HepG2 (cell line): ENCODE measurements at regions not wholly inside any gene's neighbourhood (a gene's known extent, or its start where the extent isn't known, plus 50 kb on each side); places are given as distances from the start of the nearest gene placed in this dataset.

Source experiments
- ATAC-seq: fragments of 200-7000 bp; cut with Tn5 transposase; 3 replicates; pipeline ENCODE4 v1.9.1; 2020; ENCODE audit warnings: mild to moderate bottlenecking, moderate library complexity
- BruUV-seq: library from RNA; stranded (reverse); fragments of 400-500 nt; replicated peaks from 2 replicates; lab custom pipeline; 2021; lab: Mats Ljungman, UMichigan
- CTCF ChIA-PET: fragments of 300-600 bp; formaldehyde crosslinking; extraction: SDS; loops from one replicate; lab custom pipeline; 2021; ENCODE audit warnings: low total read pairs, inconsistent platforms, low intra/inter-chr PET ratio; lab: Yijun Ruan, JAX
- POLR2A ChIA-PET: fragments of 350-600 bp; sonication (Branson Sonifier 250); formaldehyde crosslinking; loops from one replicate; lab custom pipeline; 2020; ENCODE audit warnings: antibody characterized with exemption, inconsistent platforms; lab: Yijun Ruan, JAX
- DNase-seq: peaks from one replicate; pipeline ENCODE4 v3.0.0-alpha.2; 2015; ENCODE audit warnings: low spot score
- FAIRE-seq: peaks from 3 replicates; lab custom pipeline; 2011; peaks lifted over from hg19 to GRCh38; lab: Jason Lieb, UNC
- H2AFZ ChIP-seq: one replicate; pipeline ENCODE4 v1.6.1; 2011; ENCODE audit warnings: low read length, inconsistent platforms
- H3K27ac ChIP-seq: fragments of 300-600 bp; 3 replicates; pipeline ENCODE4 v1.8.0; 2011; ENCODE audit warnings: mixed run types, mild to moderate bottlenecking, mixed read lengths, low read length, inconsistent platforms; ENCODE audit not compliant: insufficient read depth; ENCODE audit errors: extremely low read length
- H3K27me3 ChIP-seq, 2 experiments: fragments of 200-600 bp in 1 of 2; 2 replicates in 1 of 2; 3 replicates in 1 of 2; pipeline versions ENCODE4 v1.6.0 to v1.8.0; 2011; ENCODE audit warnings: low read length in 2 of 2, mild to moderate bottlenecking in 2 of 2, moderate library complexity in 2 of 2, inconsistent platforms in 1 of 2; ENCODE audit not compliant: insufficient read depth in 2 of 2, control insufficient read depth in 1 of 2
- H3K36me3 ChIP-seq, 2 experiments: fragments of 200-600 bp in 1 of 2; replicated peaks in 1 of 2; 2 replicates in 1 of 2; 3 replicates in 1 of 2; pipeline versions ENCODE4 v1.5.1 to v1.8.0; 2011; ENCODE audit warnings: low read length in 2 of 2, inconsistent platforms in 1 of 2; ENCODE audit not compliant: insufficient read depth in 2 of 2, control insufficient read depth in 1 of 2
- H3K4me1 ChIP-seq: 2 replicates; pipeline ENCODE4 v1.5.1; 2012; ENCODE audit warnings: low read length, inconsistent platforms; ENCODE audit not compliant: insufficient read depth
- H3K4me2 ChIP-seq: 2 replicates; pipeline ENCODE4 v1.6.0; 2011; ENCODE audit warnings: low read depth, low read length, inconsistent platforms
- H3K4me3 ChIP-seq, 3 experiments: fragments of 200-600 bp in 1 of 3; sonication (generic), shearing (Covaris generic) in 1 of 3; replicated peaks in 1 of 3; 2 replicates each; pipeline ENCODE4 v1.5.1; 2011 to 2016; ENCODE audit warnings: low read length in 3 of 3, inconsistent platforms in 2 of 3, low read depth in 2 of 3, mild to moderate bottlenecking in 2 of 3, control low read depth in 1 of 3, mixed read lengths in 1 of 3; ENCODE audit not compliant: insufficient read depth in 1 of 3
- H3K79me2 ChIP-seq: one replicate; pipeline ENCODE4 v1.6.1; 2011; ENCODE audit warnings: low read length, inconsistent platforms; ENCODE audit not compliant: insufficient read depth
- H3K9ac ChIP-seq: 2 replicates; pipeline ENCODE4 v1.6.0; 2011; ENCODE audit warnings: mild to moderate bottlenecking, low read depth, low read length, inconsistent platforms; ENCODE audit not compliant: insufficient read depth
- H3K9me3 ChIP-seq: 2 replicates; pipeline ENCODE4 v1.5.1; 2012; ENCODE audit warnings: mild to moderate bottlenecking, low read length
- H4K20me1 ChIP-seq: 2 replicates; pipeline ENCODE4 v1.6.0; 2011; ENCODE audit warnings: inconsistent platforms, mild to moderate bottlenecking, low read length, moderate library complexity; ENCODE audit not compliant: insufficient read depth
- AHR ChIP-seq: IDR thresholded peaks from 2 replicates; pipeline ENCODE4 v1.6.1; 2018; ENCODE audit warnings: missing genetic modification reagents, missing compliant biosample characterization
- ARHGAP35 ChIP-seq: sonication (generic); formaldehyde crosslinking; IDR thresholded peaks from 2 replicates; pipeline ENCODE4 v1.9.0; 2022; ENCODE audit warnings: mild to moderate bottlenecking, inconsistent platforms, moderate library complexity, missing genetic modification reagents, borderline replicate concordance
- NCOA2 ChIP-seq: sonication (generic); formaldehyde crosslinking; IDR thresholded peaks from 2 replicates; pipeline ENCODE4 v1.8.0; 2022; ENCODE audit warnings: inconsistent platforms
- REL ChIP-seq: sonication (generic); formaldehyde crosslinking; conservative IDR thresholded peaks from 2 replicates; pipeline ENCODE4 v1.8.0; 2022; ENCODE audit warnings: mild to moderate bottlenecking, missing genetic modification reagents, moderate library complexity
- RERE ChIP-seq: IDR thresholded peaks from 2 replicates; pipeline ENCODE4 v1.6.1; 2016; ENCODE audit warnings: low read depth, missing genetic modification reagents, missing compliant biosample characterization
- YEATS4 ChIP-seq: sonication (generic); formaldehyde crosslinking; IDR thresholded peaks from 2 replicates; pipeline ENCODE4 v1.4.0; 2020; ENCODE audit warnings: missing genetic modification reagents, borderline replicate concordance
- ZNF24 ChIP-seq: fragments of 450-650 bp; IDR thresholded peaks from 2 replicates; pipeline ENCODE4 v1.6.1; 2017; ENCODE audit warnings: antibody characterized with exemption, mild to moderate bottlenecking
- ZNF275 ChIP-seq: sonication (generic); formaldehyde crosslinking; IDR thresholded peaks from 2 replicates; pipeline ENCODE4 v1.8.0; 2022; ENCODE audit warnings: missing genetic modification reagents, mild to moderate bottlenecking, inconsistent platforms, borderline replicate concordance
- ZNF431 ChIP-seq: sonication (generic); formaldehyde crosslinking; IDR thresholded peaks from 2 replicates; pipeline ENCODE4 v1.9.0; 2022; ENCODE audit warnings: missing genetic modification reagents, low read depth, mild to moderate bottlenecking, borderline replicate concordance
- WGBS: methylation state at CpG from one replicate; pipeline ENCODE4 v1.1.6; 2017; ENCODE audit warnings: low lambda C conversion rate; 5-methylcytosine and 5-hydroxymethylcytosine counted together
- in situ Hi-C: cut with HindIII; loops from 2 replicates; pipeline ENCODE4 v1.10.0; 2017; ENCODE audit warnings: low pct_unique_long_range_greater_than_20kb; ENCODE audit not compliant: extremely low pct_ligation_motif_present
- intact Hi-C: fragments of 100-400 bp; cut with micrococcal nuclease; formaldehyde crosslinking; loops from one replicate; pipeline ENCODE4 v1.10.0; 2022; ENCODE audit not compliant: unreplicated experiment

GRCh38 chr2:118667964-118668363, 179.5 kb downstream of the EN1 start:
- H3K4me1 ChIP-seq, result no peaks in the 10 kb centered on the region
- H3K9ac ChIP-seq, result no peak overlapping the region
- no peak overlapping the region for H3K4me2 ChIP-seq
- DNase-seq (no peak), ATAC-seq (no peak), FAIRE-seq (no peak)
- 53% methylated on average over 6 of the region's 6 CpGs for WGBS
- H3K27ac ChIP-seq, result no peak overlapping the region
- intact Hi-C loops (no loop called here), in situ Hi-C loops (no loop called here)
- no TSS peak for BruUV-seq
- H2AFZ ChIP-seq, result no peak overlapping the region
- H3K4me3 ChIP-seq, result no peak overlapping the region
- H3K79me2 ChIP-seq, result no peaks in the 10 kb centered on the region
- no peaks in the 10 kb centered on the region for H4K20me1 ChIP-seq
- TF ChIP-seq ZNF24 (no peak), RERE (CRISPR knock-in tag) (no peak), YEATS4 (CRISPR knock-in tag) (no peak), ARHGAP35 (CRISPR knock-in tag) (no peak), REL (CRISPR knock-in tag) (no peak), ZNF431 (CRISPR knock-in tag) (no peak), AHR (no peak), ZNF275 (CRISPR knock-in tag) (no peak), NCOA2 (CRISPR knock-in tag) (no peak)
- no peaks in the 10 kb centered on the region for H3K9me3 ChIP-seq
- POLR2A ChIA-PET, result no interaction called here
- CTCF ChIA-PET, result no interaction called here
- H3K27me3 ChIP-seq, result no peaks in the 10 kb centered on the region
- no peaks in the 10 kb centered on the region for H3K36me3 ChIP-seq
